ENCODE measurements at regions not wholly inside any gene's neighbourhood (a gene's known extent, or its start where the extent isn't known, plus 50 kb on each side); places are given as distances from the start of the nearest gene placed in this dataset.
"Not testable (repeated sequence)": the region's sequence is repeated elsewhere in the genome, so short reads cannot be mapped to it uniquely, and the experiment has no call there.

DNA sequence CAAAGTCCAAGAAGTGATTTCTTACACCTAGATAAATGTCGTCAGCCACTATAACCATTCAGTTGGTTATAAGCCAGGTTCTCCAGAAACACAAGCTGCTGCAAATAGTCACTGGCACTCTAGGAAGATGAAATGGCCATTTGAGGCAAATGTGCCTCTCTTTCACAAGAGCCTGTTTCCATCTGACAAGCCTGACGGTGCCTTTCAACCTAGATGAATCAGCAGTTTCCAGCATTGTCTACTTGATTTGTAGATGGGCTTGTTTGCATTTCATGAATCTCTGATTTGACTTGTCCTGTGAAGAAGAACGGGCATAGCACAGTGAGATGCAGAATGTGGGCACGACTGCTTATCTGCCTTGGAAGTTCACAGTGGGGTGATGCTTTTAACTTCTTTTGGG, 327.2 kb downstream of the LMO7 start:
- DNase-seq: no peak

DNA sequence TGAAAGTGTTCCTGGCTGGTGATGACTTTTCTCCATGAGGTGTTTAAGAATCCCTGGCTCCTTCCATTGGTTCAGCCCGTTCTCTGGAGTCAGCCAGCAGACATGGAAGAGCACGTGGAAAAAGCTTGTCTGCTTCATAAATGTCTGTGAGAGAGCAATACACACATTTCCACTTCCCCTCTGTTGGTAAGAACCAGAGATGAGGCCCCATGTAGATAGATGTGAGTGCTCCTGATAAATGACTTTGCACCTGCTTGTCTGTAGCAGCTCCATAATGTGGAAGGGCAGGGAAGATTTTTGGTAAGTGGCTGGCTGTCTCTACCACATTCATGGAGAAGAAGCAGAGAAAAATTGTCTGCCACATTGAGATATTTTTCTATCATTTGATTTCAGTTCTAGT, 325.8 kb downstream of the LMO7 start:
- no peak for DNase-seq

DNA sequence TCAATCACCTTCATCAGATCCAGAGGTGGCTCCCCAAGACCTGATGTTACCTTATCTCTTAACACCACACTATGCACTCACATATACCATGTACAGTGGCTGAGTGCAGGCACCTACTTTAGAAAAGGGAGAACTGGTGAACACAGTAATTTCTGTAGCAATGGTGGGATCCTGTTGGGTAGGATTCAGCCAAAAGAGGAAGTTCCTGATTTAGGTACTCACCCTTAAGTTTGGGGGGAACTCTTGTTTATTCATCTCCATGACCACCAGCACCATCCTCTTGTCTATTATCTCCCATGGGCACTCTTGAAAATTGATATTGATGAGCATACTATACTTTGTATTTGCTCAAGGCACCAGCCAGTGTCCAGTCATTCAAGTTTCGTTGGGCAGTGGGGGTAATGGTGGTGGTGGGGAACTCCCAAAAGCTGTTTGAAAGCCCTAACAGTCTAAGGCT, 324.4 kb downstream of the LMO7 start:
- no peak for DNase-seq

DNA sequence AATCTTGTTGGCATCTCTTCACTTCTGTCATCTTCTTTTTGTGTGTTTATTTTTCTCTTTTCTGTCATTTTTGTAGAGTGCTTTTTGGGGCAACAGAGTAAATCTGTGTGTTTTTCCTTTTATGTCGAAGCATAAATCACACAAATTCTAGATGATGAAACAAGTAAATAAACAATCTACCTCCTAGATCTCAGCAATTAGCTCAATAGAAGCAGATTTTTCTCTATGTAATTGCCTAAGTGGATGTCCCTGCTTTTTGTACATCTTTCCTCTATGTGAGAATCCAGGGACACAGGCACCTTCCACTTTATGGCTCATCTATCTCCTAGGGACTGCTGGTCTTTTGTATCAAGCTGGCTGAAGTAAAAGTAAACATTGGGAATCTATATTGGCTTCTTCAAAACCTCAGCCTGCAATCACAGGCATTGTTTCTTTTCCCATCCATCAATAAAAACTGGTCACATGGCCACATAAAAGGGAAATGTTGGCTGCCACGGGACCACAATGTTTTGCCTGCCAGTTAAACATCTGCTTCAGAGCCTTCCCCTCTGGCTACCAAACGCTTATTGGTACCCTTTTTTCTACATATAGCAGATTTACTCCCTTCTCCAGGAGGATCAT, 323.8 kb downstream of the LMO7 start:
- no peak for DNase-seq

DNA sequence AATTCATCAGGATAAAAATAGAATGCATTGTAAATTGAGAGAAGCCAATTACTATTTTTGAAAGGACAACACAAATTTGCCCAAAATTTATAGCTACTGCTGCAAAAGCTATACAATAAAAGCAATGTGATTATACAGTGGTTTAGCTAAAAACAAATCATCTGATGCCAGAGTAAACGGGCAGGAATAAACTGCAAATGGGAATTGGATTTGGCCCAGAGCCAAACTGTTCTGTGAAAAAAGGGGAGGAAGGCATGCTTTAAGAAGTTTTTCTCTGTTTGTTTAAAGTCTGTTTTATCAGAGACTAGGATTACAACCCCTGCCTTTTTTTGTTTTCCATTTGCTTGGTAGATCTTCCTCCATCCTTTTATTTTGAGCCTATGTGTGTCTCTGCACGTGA, 317.5 kb downstream of the LMO7 start:
- not testable (repeated sequence) for DNase-seq

DNA sequence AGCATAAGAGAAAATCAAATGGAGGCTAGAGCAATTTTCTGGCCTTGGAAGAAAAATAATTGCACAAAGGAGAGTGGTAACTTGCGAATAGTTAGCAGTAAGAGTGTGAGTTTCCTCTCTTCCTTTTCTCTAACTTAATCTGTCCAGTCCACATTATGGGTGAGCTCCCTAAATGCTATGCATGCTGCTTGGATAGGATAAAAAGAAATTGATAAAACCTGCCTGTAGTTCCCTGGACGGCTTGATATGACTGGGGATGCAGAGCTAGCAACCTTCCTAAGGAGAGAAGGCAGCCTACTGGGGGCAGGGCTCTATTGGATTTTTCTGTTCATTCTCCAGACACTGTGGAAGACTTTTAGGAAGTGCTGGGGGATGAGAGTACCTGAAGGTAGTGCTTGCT, 311.3 kb downstream of the LMO7 start:
- no peak for DNase-seq

DNA sequence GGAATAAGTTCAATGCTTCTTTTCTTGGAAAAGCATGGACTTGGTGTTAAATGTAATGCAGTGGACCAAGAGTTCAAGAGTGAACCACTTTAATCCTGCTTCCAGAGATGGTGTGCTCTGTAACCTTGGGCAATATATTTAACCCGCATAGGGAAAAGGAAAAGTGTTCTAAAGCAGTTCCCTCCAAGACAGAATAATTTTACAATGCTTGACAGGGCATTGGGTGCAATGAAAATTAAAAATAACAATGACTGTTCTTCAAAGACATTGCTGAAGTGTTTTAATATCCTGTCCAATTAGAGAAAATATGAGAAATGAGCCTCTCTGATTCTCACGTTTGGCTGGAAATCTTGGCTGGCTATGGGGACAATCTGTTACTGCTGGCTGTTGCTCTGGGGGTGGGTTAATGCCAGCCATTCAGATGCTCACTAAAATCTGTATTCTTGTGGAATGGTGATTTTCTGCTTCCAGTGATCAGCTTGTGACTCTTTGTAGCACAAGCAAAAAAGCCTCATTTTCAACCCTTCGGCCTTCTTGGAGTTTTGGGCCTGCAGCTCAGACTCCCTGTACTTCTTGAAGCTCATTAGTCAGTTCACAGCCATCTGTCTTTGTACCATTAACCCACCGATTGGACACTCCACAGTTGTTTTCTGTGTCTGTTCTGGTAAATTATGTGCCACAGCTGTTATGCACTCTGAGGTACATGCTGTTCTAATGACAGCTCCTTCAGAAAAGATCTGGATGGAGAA, 310.6 kb downstream of the LMO7 start:
- no peak for DNase-seq

DNA sequence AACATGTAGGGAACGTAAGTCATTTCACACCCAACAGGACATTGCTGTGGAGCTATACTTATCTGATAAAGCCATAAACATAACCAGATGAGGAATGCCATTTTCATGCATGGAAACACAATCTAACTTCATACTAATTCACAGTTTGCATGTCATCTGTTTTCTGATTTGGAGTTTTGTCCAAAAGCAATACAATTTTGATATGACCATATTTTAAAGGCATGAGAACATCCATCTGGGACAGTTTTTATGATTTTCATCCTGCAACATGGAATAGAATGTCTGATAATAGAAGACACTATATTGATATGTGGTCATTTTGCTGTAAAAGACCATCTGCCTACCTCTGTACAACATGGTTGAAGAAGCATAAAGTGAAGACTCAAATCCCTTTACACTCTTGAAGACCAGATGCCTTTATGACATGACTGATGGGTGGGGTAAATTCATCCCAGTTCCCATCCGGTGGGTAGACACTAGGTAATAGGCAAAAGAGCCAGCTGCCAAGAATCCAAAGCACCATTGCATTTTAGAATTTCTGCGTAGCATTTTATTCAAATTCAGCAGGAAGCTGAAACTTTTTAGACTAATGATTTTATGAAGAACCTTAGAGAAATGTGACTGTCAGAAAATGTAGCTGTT, 309.8 kb downstream of the LMO7 start:
- no peak for DNase-seq

DNA sequence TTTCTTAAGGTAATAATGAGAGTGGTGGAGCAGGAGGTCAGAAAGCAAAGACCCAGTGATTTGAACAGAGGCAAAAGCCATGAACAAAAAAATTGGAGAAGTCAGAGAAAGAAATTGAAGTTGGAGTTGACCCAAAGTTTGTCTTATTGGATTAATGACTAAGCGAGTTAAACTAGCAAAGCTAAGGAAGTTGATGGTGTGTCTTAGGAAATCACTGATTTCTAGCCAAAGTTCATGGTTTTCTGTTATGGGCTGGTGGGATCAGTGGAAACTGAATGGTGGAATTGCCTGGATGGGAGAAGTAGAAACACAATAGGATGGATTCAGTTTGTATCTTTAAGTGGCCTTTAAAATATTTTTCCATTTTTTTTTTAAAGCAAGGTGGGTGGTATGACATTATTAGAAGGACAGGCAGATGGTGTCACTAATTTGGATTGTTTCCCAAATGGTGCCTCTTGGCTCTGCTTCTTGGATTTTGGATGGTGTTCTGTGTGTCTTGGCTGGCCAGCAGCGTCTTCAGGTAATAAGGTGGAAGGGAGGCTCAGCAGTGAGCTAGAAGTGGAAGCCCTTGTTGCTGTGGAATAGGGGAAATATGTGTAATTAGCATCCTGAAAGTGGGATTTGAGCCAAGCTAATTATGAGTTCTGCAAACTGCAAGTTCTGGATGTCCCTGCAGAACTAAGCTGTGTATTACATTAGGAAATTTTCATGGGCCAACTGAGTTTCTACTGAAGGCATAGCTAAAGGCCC, 302.9 kb downstream of the LMO7 start:
- DNase-seq: no peak

DNA sequence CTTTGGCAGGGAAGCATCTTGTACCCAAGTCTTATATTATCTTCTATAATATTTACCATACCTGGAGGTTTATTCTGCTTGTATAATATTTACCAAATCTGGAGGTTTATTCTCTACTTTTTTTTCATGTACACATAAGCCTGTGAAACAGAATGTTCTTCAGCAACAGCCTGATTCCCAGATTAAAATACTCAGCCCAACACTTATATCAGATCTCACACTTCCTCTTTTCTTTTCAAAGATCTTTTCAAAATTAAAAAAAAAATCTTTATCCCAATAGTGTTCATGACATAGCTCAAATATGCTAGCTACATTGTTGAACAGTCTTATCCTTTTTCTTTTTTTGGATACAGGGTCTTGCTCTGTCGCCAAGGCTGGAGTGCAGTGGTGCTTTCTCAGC, 300.7 kb downstream of the LMO7 start:
- DNase-seq: no peak

DNA sequence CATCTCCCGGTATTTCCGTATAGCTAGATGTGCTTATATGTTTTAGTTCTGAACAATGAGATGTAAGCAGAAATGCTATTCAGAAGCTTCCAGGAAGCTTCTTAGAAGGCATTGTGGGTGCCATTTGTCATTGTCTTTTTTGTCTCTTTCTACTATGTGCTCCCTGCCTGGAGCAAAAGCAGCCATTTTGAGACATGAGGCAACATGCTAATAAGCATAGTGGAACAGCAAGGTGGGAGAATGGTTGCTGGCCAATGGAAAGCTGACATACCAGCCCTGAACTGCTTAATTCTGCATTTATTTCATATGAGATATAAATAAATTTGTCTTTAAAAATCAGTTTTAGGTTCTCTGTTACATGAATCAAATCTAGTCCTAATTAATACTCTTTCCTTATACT, 299.7 kb downstream of the LMO7 start:
- no peak for DNase-seq

DNA sequence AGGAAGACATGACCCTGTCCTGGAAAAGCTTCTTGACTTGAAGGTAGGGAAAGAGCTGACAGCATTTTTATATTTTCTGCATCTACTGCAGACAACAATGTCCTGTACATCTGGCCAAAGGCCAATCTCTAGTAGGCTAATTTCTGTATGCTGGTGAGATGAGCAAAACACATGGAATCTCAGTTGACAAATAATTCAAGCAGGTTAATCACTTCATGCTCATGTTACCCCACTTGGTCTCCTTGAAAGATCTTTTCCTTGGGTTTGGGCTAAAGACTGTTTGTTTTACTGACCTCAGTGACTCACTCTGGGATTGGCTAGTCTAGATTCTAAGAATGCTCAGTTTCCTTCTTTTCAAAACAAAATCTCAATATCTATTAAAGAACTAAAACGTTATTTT, 298.8 kb downstream of the LMO7 start:
- no peak for DNase-seq

DNA sequence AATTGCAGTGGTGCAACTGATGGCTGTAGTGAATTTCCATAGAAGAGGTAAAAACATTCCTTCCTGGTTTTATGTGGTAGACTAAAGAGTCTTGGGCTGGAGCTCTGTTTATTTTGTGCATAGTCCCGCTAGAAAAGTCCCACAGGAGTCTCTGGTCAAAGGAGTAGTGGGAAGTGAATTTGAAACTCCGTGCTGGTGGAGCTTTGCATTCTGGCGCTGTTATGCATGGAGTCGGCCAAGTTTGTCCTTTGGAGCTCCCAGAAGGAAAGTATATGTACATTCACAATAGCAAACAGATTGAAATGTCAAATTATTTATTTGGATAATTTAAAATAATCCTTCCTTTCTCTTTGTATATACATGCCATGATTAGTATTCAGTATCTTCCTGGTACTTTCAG, 296.5 kb downstream of the LMO7 start:
- no peak for DNase-seq

DNA sequence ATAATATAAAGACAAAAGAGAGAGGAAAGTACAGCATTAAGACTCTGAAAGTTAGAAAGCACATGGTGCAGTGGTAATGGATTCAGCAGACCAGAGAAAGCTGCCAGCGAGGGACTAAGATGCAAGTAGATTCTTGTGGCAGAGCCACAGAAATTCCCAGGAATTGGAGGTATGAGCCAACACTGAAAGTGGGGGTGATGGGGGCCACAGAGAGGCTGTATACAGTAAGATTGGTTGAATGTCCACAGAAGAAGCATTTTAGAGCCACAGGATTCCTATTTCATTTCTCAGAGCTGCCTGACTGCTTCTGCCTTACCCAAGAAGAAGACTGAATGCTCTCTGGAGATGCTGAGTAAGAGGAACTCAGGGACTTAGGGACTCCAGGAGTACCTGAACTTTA, 295.0 kb downstream of the LMO7 start:
- DNase-seq: no peak

DNA sequence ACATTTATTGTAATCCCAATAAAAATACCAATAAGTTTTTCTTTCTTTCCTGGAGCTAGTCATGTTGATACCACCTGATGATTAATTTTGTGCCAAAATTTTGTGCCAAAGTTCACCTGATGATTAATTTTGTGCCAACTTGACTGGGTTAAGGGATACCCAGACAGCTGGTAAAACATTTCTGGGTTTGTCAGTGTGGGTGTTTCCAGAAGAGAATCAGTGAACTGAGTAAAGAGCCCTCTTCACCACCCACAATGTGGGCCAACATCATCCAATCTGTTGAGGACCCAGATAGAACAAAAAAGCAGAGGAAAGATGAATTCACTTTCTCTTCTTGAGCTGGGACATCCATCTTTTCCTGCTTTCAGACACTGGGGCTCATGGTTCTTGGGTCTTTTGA, 292.9 kb downstream of the LMO7 start:
- no peak for DNase-seq

DNA sequence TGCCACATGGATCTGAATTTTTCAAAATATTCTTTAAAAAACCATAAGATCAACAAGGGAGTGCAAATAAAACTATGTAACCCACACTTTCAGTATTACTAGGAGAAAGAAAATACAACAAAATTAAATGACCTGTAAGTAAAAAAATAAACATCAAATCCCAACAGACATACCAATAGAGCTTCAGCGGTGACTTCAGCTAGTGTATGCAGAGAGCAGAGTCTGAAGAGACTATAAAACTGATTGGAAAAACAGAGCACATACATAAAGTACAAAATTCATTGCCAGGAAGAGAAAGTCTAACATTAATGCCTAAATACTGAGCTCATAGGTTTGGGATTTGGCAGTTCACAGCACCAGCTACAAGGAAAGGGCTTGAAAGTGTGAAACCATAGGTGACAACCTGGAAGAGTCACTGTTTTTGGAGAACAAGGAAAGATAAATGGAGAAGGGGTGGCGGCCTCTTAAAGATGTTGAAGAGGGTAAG, 291.1 kb downstream of the LMO7 start:
- no peak for DNase-seq

DNA sequence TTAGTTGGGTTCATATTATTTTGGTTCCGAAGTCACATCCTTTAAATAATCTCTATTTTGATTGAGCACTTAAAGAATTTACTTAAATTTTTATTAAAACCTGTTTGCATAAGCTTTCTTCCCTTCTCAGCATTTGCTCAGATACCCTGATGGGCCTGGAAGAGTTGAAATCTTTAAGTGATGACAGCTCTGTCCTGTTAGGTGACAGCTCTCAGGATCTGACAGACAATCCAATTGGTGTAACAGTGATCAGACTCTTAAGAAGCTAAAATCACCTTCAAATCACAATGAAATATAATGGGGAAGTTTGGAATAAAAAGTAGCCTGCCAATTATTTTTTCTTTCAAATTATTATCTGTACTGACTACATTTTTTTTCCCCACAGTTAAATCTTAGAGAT, 284.4 kb downstream of the LMO7 start:
- no peak for DNase-seq

DNA sequence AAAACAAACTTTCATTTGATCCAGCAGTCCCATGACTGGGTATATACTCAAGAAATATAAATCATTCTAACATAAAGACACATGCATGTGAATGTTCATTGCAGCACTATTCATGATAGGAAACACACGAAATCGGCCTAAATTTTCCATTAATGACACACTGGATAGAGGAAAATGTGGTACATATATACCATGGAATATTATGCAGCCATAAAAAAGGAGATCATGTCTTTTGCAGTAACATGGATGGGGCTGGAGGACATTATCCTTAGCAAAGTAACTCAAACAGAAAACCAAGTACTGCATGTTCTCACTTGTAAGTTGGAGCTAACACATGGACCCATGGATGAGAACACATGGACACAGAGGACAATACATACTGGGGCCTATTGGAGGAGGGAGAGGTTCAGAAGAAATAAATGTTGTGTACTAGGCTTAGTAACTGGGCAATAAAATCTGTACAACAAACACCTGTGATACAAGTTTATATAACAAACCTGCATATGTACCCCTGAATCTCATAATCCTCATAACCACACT, 283.6 kb downstream of the LMO7 start:
- DNase-seq: no peak

DNA sequence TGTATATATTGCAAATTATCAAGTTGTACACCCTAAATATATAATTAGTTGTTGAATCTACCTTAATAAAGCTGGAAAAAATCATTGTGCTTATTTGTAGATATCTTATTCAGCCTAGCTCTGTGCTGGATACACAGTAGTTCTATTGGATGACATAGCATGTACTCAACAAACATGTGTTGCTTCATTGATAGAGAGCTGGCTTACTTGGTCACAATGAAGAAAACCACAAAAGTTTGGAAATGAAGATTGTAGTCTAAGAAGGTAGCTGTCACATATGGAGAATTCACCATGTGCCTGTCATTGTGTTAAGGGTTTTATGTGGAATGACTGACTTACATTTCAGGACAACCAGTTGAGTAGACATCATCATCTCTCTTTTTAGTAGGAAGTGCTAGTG, 278.9 kb downstream of the LMO7 start:
- no peak for DNase-seq

DNA sequence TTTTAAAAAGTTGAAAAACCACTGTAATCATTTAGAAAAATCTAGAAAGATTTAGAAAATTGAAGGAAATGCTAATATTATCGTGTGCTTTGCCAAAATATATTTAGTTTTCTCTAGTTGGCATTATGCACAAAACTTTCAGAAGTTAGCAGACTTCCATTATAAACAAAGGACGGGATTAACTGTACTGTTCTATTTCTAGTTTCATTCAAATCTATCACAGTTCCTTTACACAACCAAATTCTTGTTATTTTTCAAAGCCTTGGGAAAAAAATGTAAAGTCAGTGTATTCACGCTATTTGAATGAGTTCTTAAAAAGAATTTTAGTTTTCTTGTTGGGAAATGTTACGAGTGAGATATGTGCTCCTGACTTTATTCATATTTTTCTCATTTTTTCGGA, 277.8 kb downstream of the LMO7 start:
- no peak for DNase-seq

DNA sequence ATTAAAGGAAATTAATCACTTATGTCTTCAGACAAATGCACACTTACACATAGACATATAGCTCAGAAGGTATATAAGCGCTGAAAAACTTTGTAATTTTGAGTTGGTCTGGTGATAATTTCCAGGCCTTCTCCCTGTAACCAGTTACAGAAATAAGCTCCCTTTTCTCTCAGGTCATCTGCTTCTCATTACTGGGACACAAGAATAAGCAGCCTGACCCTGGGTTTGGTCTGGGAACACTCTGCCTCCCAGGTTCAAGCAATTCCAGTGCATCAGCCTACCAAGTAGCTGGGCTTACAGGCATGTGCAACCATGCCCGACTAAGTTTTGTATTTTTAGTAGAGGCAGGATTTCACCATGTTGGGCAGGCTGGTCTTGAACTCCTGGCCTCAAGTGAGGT, 274.5 kb downstream of the LMO7 start:
- DNase-seq: no peak

Data from bone marrow (tissue), 2 donors.